Heart left ventricle (tissue), 13 donors: ENCODE measurements at regions not wholly inside any gene's neighbourhood (a gene's known extent, or its start where the extent isn't known, plus 50 kb on each side); places are given as distances from the start of the nearest gene placed in this dataset.

Experiments
- POLR2A ChIP-seq, 2 donors: fragments of 450-650 bp; IDR thresholded peaks; one replicate each; pipeline ENCODE4 v1.6.1; 2017; ENCODE audit warnings: antibody characterized with exemption in 2 of 2, mild to moderate bottlenecking in 2 of 2, moderate library complexity in 2 of 2
- TF ChIP-seq, protein P1 (sequence below), 12 donors: fragments of 200-600 bp; sonication (generic) in 4 of 12; IDR thresholded peaks; one replicate each; pipeline versions ENCODE4 v1.5.0 to v1.8.0; 2018 to 2022; ENCODE audit warnings: antibody characterized with exemption in 12 of 12, mild to moderate bottlenecking in 5 of 12
- donor health status: ischemic (EF 13 %, LVEDD 7.1; RV severe dilation, severe dysfunction).
- donor health status: DM: no; HTN: yes; CAD: no.
- donor health status: DM: no; HTN: no; CAD: no.
- donor health status: ischemic (EF 25% LVEDD 6.9; RV normal size, moderate dysfunction).
- donor health status: ischemic (EF 25% LVEDD 5.7; RV mildly dilated, moderate dysfunction).
- donor health status: ischemic (EF 35%, LVEDD 5.7; RV mildly dilated, moderate dysfunction).
- donor health status: nonischemic (EF 11% LVEDD 7.7; RV severe dilation, severe dysfunction).
- donor health status: DM: yes; HTN: yes; CAD: no.
- donor health status: PGD.
- donor health status: ischemic (EF 29% LVEDD 5.4; RV normal size, mild dysfunction).
- donor health status: nonischemic (EF 23%, LVEDD 6.1; RV moderate dilation, normal function).

DNA sequence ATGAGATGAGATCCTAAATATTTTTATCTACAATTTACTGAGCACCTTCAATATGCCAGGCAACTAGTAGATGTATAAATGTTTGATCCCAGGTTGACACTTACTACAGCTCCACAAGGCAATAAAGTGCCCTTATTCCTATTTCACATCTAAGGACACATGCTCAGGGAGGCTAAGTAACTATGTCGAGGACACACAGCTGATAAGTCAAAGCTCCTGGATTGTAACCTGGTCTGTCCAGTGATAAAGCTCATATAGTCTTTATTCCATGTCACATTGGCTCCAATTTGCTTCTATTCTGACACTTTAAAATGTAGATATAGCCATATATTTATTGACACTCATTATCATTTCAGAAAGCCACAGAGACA, 93.8 kb upstream of the BMAL1 start:
- TF ChIP-seq, protein P1, sequence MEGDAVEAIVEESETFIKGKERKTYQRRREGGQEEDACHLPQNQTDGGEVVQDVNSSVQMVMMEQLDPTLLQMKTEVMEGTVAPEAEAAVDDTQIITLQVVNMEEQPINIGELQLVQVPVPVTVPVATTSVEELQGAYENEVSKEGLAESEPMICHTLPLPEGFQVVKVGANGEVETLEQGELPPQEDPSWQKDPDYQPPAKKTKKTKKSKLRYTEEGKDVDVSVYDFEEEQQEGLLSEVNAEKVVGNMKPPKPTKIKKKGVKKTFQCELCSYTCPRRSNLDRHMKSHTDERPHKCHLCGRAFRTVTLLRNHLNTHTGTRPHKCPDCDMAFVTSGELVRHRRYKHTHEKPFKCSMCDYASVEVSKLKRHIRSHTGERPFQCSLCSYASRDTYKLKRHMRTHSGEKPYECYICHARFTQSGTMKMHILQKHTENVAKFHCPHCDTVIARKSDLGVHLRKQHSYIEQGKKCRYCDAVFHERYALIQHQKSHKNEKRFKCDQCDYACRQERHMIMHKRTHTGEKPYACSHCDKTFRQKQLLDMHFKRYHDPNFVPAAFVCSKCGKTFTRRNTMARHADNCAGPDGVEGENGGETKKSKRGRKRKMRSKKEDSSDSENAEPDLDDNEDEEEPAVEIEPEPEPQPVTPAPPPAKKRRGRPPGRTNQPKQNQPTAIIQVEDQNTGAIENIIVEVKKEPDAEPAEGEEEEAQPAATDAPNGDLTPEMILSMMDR (IDR thresholded peaks at IDR 0.05), result no peak
- no peak for TF ChIP-seq POLR2A (IDR thresholded peaks at IDR 0.05)
